Heart left ventricle (tissue), 13 donors: ENCODE measurements at regions not wholly inside any gene's neighbourhood (a gene's known extent, or its start where the extent isn't known, plus 50 kb on each side); places are given as distances from the start of the nearest gene placed in this dataset.

Experiments used
- CTCF ChIP-seq, 12 donors: fragments of 200-600 bp; sonication (generic) in 4 of 12; IDR thresholded peaks; one replicate each; pipeline versions ENCODE4 v1.5.0 to v1.8.0; 2018 to 2022; ENCODE audit warnings: antibody characterized with exemption in 12 of 12, mild to moderate bottlenecking in 5 of 12
- POLR2A ChIP-seq, 2 donors: fragments of 450-650 bp; IDR thresholded peaks; one replicate each; pipeline ENCODE4 v1.6.1; 2017; ENCODE audit warnings: antibody characterized with exemption in 2 of 2, mild to moderate bottlenecking in 2 of 2, moderate library complexity in 2 of 2
- donor health status: ischemic (EF 13 %, LVEDD 7.1; RV severe dilation, severe dysfunction).
- donor health status: DM: no; HTN: yes; CAD: no.
- donor health status: DM: no; HTN: no; CAD: no.
- donor health status: ischemic (EF 25% LVEDD 6.9; RV normal size, moderate dysfunction).
- donor health status: ischemic (EF 25% LVEDD 5.7; RV mildly dilated, moderate dysfunction).
- donor health status: ischemic (EF 35%, LVEDD 5.7; RV mildly dilated, moderate dysfunction).
- donor health status: nonischemic (EF 11% LVEDD 7.7; RV severe dilation, severe dysfunction).
- donor health status: DM: yes; HTN: yes; CAD: no.
- donor health status: PGD.
- donor health status: ischemic (EF 29% LVEDD 5.4; RV normal size, mild dysfunction).
- donor health status: nonischemic (EF 23%, LVEDD 6.1; RV moderate dilation, normal function).

DNA sequence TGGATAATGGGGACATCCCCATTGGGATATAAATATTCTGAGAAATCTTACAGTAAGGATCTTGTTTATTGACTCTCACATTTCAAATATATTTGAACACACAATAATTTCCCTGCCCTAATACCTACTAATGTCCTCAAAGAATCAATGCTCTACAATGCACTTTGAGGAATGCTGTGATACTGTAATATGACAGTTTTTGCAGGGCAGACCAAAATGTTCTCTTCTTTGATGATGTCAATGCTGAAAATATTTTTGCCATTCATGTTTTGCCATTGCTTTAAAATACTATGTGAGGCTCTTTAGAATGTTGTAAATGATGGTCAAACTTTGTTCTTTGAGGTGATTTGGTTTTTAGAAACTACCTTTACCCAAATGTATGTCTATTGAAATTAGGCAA lies 594.1 kb downstream of the INHBA start:
- TF ChIP-seq CTCF (IDR thresholded peaks at IDR 0.05) = no peak
- TF ChIP-seq POLR2A (IDR thresholded peaks at IDR 0.05) = no peak
